ENCODE measurements at regions not wholly inside any gene's neighbourhood (a gene's known extent, or its start where the extent isn't known, plus 50 kb on each side); places are given as distances from the start of the nearest gene placed in this dataset.

DNA sequence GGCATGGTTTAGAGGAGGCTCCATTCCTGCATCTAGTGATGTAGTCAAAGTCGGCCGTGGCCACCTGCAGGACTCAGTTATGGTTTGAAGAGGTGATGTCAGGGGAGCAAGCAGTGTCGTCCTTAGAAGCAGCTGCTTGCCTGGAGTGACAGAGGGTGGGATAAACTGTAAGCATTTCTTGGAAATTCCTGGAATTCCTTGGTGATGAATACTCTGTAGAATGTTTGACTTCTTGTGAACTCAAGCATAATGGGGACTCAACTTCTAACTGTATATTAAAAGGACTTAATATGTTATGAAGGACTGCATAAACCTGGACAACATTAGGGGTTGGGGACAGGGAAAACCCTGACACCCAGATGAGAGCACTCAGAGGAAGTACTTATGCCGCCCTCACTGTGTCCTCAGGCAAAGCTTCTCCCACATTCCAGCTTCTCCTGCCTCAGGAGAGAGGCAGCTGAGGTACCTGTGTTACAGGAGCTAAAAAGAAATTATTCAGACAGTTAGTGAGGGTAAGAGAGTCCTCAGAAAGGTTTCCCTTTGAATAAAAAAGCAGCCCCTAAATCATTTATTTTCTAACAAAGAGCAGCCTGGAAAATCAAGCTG lies 459.9 kb upstream of the CELF4 start:
- H3K4me3 ChIP-seq (ENCODE audit: low read depth, low read length), result no peak overlapping the region
- TF ChIP-seq, protein P1, sequence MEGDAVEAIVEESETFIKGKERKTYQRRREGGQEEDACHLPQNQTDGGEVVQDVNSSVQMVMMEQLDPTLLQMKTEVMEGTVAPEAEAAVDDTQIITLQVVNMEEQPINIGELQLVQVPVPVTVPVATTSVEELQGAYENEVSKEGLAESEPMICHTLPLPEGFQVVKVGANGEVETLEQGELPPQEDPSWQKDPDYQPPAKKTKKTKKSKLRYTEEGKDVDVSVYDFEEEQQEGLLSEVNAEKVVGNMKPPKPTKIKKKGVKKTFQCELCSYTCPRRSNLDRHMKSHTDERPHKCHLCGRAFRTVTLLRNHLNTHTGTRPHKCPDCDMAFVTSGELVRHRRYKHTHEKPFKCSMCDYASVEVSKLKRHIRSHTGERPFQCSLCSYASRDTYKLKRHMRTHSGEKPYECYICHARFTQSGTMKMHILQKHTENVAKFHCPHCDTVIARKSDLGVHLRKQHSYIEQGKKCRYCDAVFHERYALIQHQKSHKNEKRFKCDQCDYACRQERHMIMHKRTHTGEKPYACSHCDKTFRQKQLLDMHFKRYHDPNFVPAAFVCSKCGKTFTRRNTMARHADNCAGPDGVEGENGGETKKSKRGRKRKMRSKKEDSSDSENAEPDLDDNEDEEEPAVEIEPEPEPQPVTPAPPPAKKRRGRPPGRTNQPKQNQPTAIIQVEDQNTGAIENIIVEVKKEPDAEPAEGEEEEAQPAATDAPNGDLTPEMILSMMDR (IDR thresholded peaks at IDR 0.05; ENCODE audit: insufficient read depth, low read depth, low read length), result no peak
- DNase-seq (ENCODE audit: low read depth), result no peak

DNA sequence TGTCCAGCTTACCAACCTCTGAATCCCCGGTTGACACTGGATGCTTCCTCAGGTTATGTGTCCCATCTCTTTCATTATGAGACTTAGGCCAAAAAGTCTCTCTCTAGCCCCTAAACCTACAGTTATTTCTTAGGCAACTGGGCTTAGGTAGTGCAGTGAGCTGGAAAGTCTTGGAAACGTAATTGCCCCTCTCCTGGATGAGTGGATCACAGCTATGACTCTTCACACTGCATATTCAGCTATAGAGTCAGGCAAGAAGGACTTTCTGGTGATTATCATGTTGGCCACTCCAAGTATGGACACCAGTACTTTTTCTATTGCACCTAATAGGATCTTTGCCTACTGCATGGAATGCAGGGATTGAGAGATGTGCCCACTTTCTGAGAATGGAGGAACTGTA lies 458.3 kb upstream of the CELF4 start:
- TF ChIP-seq, protein P1 (IDR thresholded peaks at IDR 0.05; ENCODE audit: insufficient read depth, low read depth, low read length), result no peak
- H3K4me3 ChIP-seq (ENCODE audit: low read depth, low read length), result no peak overlapping the region
- no peak for DNase-seq (ENCODE audit: low read depth)

DNA sequence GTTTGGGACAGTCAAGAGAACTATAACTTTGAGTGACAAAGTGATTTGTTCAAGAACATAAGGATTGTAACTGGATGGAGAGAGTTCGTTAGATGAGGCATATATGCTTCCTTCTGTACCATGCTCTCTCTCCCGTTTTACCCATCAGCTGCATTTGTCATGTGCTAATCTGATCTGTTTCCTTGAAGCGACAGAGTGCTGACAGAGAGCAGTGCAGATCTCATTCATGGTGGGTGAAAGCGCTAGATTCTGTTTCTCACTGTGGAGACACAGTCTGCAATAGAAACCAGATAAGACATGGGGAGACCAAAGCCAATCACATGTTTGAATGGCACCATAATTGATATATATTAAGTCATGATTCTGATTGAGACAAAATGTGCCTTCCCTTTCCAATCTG lies 456.6 kb upstream of the CELF4 start:
- no peak overlapping the region for H3K4me3 ChIP-seq (ENCODE audit: low read depth, low read length)
- TF ChIP-seq, protein P1 (IDR thresholded peaks at IDR 0.05; ENCODE audit: insufficient read depth, low read depth, low read length), result no peak
- no peak for DNase-seq (ENCODE audit: low read depth)

DNA sequence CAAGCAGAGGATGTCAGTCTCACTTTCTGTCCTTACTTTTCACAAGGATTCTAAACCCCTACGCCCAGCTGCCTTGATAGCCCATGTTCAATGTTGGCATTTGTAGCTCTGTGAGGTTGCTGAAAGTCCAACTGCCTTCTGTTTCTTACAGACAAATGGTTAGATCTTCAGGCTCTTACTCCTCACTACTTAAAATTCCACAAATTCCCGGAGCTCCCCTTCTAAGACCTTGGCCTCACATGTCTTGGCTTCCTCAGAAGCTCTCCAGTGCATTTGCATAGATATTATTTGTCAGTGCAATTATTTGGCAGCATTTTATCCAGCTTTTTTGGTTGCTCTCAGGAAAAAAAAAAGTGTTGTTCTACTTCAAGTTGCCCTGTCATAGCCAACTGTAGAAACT lies 453.7 kb upstream of the CELF4 start:
- DNase-seq (ENCODE audit: low read depth), result no peak
- TF ChIP-seq, protein P1 (IDR thresholded peaks at IDR 0.05; ENCODE audit: insufficient read depth, low read depth, low read length), result no peak

DNA sequence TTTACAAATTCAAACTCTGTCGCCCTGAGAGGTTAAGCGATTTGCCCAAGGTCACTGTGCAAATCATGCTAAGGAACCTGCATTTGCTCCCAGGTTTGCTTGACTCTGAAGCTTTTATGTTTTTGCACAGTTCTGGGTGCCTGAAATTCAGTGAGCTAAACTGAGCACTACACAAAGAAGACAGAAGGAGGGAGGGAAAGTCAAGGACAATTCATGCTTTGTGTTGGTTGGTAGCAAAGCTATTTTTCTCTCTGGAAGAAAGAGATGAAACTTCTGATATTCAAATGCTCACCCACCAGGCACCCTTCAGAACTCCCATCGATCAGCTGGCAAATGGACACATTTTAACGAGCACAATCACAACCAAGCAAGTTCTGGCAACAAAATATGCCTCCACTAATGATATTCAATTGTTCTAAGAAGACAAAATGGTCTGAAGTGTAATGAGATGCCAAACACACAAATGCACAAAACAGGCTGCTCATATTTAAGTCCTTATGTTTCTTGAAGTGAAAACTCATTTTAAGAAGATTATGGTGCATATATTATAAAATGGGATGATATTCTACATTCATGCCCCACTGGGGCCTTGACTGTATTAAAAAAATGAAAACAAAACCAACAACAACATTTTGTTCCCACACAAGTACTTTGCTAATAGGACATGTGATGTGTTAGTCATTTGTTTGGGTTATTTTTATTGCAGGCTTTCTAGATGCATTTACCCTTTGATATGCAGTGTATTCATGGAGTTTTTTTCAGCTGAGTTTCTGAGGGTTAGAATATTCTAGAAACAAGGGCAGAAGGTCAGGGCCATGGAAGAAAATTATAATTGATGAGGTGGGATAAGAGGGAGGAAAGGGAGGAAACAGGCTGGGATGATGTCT lies 445.6 kb upstream of the CELF4 start:
- DNase-seq (ENCODE audit: low read depth), result no peak
- TF ChIP-seq, protein P1 (IDR thresholded peaks at IDR 0.05; ENCODE audit: insufficient read depth, low read depth, low read length), result no peak
- H3K4me3 ChIP-seq (ENCODE audit: low read depth, low read length), result no peak overlapping the region

More for the DNA sequence above, 453.7 kb upstream of the CELF4 start:
- H3K4me3 ChIP-seq (ENCODE audit: low read depth, low read length), result no peak overlapping the region

DNA sequence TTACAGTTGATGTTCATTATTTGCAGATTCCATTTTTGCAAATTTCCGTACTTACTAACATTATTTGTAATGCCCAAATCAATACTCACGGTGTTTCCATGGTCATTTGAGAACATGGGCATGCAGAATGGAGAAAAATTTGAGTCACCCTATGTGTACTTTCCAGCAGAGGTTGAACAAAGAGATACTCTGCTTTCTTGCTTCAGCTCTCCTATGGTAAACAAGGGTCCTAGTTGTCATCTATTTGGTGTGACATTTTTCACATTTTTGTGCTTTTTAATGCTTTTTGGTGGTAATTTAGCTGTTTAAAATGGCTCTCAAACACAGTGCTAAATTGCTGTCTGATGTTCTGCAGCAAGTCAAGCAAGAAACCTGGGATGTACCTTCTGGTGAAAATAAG lies 444.4 kb upstream of the CELF4 start:
- no peak overlapping the region for H3K4me3 ChIP-seq (ENCODE audit: low read depth, low read length)
- TF ChIP-seq, protein P1 (IDR thresholded peaks at IDR 0.05; ENCODE audit: insufficient read depth, low read depth, low read length), result no peak
- DNase-seq (ENCODE audit: low read depth), result no peak

Measured in fibroblast of villous mesenchyme (primary cell).